ENCODE measurements at regions not wholly inside any gene's neighbourhood (a gene's known extent, or its start where the extent isn't known, plus 50 kb on each side); places are given as distances from the start of the nearest gene placed in this dataset.

DNA sequence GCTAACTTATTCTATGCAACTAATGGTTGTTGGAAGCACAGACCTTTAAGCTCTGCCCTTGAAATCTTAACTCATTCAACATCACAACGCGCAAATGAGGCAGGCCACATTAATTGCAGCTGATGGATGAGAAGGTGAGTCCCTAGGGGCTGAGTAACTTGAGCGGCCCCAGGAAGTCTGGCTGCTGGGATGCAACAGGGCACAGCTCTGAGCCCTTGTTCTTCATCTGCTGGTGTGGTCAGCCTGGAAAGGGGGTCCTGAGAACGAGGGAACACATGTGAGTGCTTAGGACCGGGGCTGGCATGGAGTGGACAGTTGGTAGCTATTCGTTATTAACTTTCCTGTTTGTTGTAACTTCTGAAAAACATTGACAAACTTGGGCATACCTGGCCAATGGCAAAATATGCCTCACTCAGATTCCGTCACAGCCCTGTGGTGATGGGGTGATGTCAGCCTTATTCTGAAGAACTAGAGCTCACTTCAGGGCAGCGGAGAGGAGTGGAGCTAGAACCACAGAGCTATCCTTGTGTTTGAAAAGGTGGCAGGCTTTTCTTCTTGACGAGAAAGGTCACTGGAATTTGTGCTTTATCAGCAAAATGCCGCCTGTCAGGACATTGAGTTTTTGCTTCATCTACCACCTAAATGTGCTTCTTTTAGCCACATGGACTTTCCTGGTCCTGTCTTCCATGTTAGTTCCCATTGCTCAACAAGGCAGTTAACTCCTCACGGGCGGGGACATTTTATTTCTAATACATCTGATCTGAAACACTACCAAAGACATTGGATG lies 145.9 kb upstream of the FHL2 start:
- TF ChIP-seq, protein P1, sequence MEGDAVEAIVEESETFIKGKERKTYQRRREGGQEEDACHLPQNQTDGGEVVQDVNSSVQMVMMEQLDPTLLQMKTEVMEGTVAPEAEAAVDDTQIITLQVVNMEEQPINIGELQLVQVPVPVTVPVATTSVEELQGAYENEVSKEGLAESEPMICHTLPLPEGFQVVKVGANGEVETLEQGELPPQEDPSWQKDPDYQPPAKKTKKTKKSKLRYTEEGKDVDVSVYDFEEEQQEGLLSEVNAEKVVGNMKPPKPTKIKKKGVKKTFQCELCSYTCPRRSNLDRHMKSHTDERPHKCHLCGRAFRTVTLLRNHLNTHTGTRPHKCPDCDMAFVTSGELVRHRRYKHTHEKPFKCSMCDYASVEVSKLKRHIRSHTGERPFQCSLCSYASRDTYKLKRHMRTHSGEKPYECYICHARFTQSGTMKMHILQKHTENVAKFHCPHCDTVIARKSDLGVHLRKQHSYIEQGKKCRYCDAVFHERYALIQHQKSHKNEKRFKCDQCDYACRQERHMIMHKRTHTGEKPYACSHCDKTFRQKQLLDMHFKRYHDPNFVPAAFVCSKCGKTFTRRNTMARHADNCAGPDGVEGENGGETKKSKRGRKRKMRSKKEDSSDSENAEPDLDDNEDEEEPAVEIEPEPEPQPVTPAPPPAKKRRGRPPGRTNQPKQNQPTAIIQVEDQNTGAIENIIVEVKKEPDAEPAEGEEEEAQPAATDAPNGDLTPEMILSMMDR (conservative IDR thresholded peaks at IDR 0.05; ENCODE audit: low read length), result no peak
- no peak for TF ChIP-seq EZH2phosphoT487 (IDR thresholded peaks at IDR 0.05; ENCODE audit: borderline replicate concordance)
